KMS-11 (cell line): ENCODE measurements at regions not wholly inside any gene's neighbourhood (a gene's known extent, or its start where the extent isn't known, plus 50 kb on each side); places are given as distances from the start of the nearest gene placed in this dataset.

Experiments used
- H2AFZ ChIP-seq: fragments of 200-600 bp; sonication (generic); 2 replicates; pipeline ENCODE4 v1.6.1; 2016; ENCODE audit warnings: antibody characterized with exemption, mixed run types, low read depth
- H3K27ac ChIP-seq: fragments of 200-600 bp; sonication (generic); 2 replicates; pipeline ENCODE4 v1.6.1; 2016; ENCODE audit warnings: mild to moderate bottlenecking, mixed run types
- H3K27me3 ChIP-seq: fragments of 200-600 bp; sonication (generic); 2 replicates; pipeline ENCODE4 v1.6.1; 2017; ENCODE audit warnings: mild to moderate bottlenecking, low read depth, mixed run types, moderate library complexity; ENCODE audit not compliant: insufficient read depth
- H3K36me3 ChIP-seq: fragments of 200-600 bp; sonication (generic); 2 replicates; pipeline ENCODE4 v1.6.1; 2017; ENCODE audit warnings: mild to moderate bottlenecking, mixed run types; ENCODE audit not compliant: insufficient read depth
- H3K4me1 ChIP-seq: fragments of 200-600 bp; sonication (generic); 2 replicates; pipeline ENCODE4 v1.6.1; 2016; ENCODE audit warnings: mild to moderate bottlenecking, low read depth, mixed run types; ENCODE audit not compliant: poor library complexity, severe bottlenecking
- H3K4me2 ChIP-seq: fragments of 200-600 bp; sonication (generic); 2 replicates; pipeline ENCODE4 v1.7.0; 2016; ENCODE audit warnings: mild to moderate bottlenecking, mixed run types
- H3K4me3 ChIP-seq: fragments of 200-600 bp; sonication (generic); IDR thresholded peaks from 2 replicates; pipeline ENCODE4 v1.6.1; 2017; ENCODE audit warnings: low read depth, low read length, mixed read lengths; ENCODE audit not compliant: insufficient read depth
- H3K79me2 ChIP-seq: fragments of 200-600 bp; sonication (generic); 2 replicates; pipeline ENCODE4 v1.6.1; 2016; ENCODE audit warnings: low read depth, mixed run types; ENCODE audit not compliant: insufficient read depth
- H3K9ac ChIP-seq: fragments of 200-600 bp; sonication (generic); 2 replicates; pipeline ENCODE4 v1.6.1; 2016; ENCODE audit warnings: mild to moderate bottlenecking, mixed run types
- H4K20me1 ChIP-seq: fragments of 200-600 bp; sonication (generic); 2 replicates; pipeline ENCODE4 v1.6.1; 2016; ENCODE audit warnings: mild to moderate bottlenecking, mixed run types; ENCODE audit not compliant: insufficient read depth
- CTCF ChIP-seq: fragments of 200-600 bp; sonication (generic); conservative IDR thresholded peaks from 2 replicates; pipeline ENCODE4 v1.6.1; 2017; ENCODE audit warnings: low read depth, mild to moderate bottlenecking, antibody characterized with exemption, low read length, moderate library complexity, mixed read lengths

GRCh38 chr11:97525273-97525672 is 1135.5 kb downstream of the JRKL start:
- Histone ChIP-seq H3K4me3 (no peak overlapping the region), H3K36me3 (no peaks in the 10 kb centered on the region), H3K27me3 (no peaks in the 10 kb centered on the region), H3K9ac (no peak overlapping the region), H3K27ac (no peak overlapping the region), H3K4me1 (no peaks in the 10 kb centered on the region), H4K20me1 (no peaks in the 10 kb centered on the region), H2AFZ (no peak overlapping the region), H3K4me2 (no peak overlapping the region), H3K79me2 (no peaks in the 10 kb centered on the region)
- TF ChIP-seq CTCF = no peak

DNA sequence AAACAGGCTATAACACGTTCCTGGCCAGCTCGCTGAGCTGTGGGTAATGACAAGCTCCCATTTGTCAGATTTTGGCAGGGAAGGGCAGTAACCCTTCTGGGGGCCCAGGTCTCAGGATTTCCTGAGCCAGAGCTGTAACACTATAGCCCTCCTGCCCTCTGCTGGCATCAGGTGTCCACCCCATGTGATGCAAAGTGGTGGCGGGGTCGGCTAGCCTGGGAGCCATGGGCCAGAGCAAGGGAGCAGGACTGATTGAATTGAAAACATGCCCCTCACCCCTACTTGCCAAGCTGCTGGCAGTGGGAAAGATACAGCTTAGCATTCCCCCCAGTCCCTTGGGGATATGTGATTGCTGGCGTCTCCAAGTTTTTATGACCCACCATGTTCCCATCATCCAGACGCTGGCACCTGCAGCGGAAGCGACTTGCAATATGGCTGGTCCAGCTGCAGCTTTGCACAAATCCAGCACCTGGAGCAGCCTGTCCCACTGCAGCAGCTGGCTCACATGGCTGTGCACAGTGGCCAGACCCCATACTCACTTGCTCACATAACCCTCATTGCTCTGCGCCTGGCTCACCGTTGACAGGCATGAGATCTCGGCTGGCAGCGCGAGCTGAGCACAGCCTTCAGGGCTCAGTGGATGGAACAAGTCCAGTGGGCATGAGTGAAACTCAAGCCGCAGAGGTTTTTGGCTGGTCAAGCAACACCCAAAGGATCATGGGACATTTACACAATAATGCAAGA is 1147.8 kb downstream of the JRKL start:
- Histone ChIP-seq H3K4me3 (no peak overlapping the region), H3K4me1 (no peaks in the 10 kb centered on the region), H4K20me1 (no peaks in the 10 kb centered on the region), H2AFZ (no peak overlapping the region), H3K9ac (no peak overlapping the region), H3K4me2 (no peak overlapping the region), H3K27me3 (no peaks in the 10 kb centered on the region), H3K27ac (no peak overlapping the region), H3K79me2 (no peaks in the 10 kb centered on the region), H3K36me3 (no peaks in the 10 kb centered on the region)
- TF ChIP-seq CTCF = no peak

DNA sequence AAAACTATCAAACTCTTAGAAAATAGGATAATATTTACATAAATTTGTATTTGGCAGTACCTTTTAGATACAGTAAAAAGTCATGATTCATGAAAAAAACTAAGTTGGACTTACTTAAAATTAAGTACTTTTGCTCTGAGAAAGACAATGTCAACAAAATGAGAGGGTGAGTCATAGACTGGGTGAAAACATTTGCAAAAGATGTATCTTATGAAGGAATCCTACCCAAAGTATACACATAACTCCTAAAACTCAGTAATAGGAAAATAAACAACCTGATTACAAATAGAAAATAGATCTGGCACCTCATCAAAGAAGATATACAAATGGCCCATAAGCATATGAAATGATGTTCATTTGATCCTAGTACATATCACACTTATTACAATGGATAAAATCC is 1154.6 kb downstream of the JRKL start:
- TF ChIP-seq CTCF = no peak

DNA sequence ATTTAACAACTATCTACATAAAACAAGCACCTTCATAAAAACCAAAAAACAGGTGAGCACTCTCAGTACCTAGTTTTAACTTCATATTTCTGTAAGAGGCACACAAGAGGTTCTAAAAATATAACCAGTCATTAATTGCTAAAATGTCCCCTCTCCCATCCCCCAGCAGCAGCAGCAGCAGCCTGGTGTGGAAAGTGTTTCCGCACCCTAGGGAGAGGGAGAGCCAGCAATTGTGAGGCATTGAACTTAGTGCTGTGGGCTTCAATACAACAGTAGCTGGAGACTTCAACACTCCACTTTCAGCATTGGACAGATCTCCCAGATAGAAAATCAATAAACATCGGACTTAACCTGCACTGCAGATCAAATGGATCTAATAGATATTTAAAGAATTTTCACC is 1158.5 kb downstream of the JRKL start:
- Histone ChIP-seq H4K20me1 (no peaks in the 10 kb centered on the region), H3K27me3 (no peaks in the 10 kb centered on the region), H3K4me2 (no peak overlapping the region), H2AFZ (no peak overlapping the region), H3K79me2 (no peaks in the 10 kb centered on the region), H3K27ac (no peak overlapping the region), H3K36me3 (no peaks in the 10 kb centered on the region), H3K4me1 (no peaks in the 10 kb centered on the region), H3K9ac (no peak overlapping the region), H3K4me3 (no peak overlapping the region)
- no peak for TF ChIP-seq CTCF

More for the DNA sequence above, 1154.6 kb downstream of the JRKL start:
- H3K4me2 ChIP-seq = no peak overlapping the region
- no peaks in the 10 kb centered on the region for H4K20me1 ChIP-seq
- H3K4me1 ChIP-seq = no peaks in the 10 kb centered on the region
- H3K79me2 ChIP-seq = no peaks in the 10 kb centered on the region
- H2AFZ ChIP-seq = no peak overlapping the region
- H3K27ac ChIP-seq = no peak overlapping the region
- no peak overlapping the region for H3K9ac ChIP-seq
- no peaks in the 10 kb centered on the region for H3K27me3 ChIP-seq
- no peaks in the 10 kb centered on the region for H3K36me3 ChIP-seq
- H3K4me3 ChIP-seq = no peak overlapping the region
